Parathyroid adenoma (tissue), 2 donors: ENCODE measurements at regions not wholly inside any gene's neighbourhood (a gene's known extent, or its start where the extent isn't known, plus 50 kb on each side); places are given as distances from the start of the nearest gene placed in this dataset.

Experiments used
- H2AFZ ChIP-seq: fragments of 300-600 bp; sonication (generic); one replicate; pipeline ENCODE4 v1.7.0; 2017; ENCODE audit warnings: antibody characterized with exemption, mild to moderate bottlenecking
- H3K27ac ChIP-seq: fragments of 300-600 bp; sonication (generic); one replicate; pipeline ENCODE4 v1.7.0; 2017
- H3K27me3 ChIP-seq: fragments of 300-600 bp; sonication (generic); one replicate; pipeline ENCODE4 v1.7.0; 2017; ENCODE audit warnings: low read length; ENCODE audit not compliant: control insufficient read depth, insufficient read depth
- H3K36me3 ChIP-seq: fragments of 300-600 bp; sonication (generic); one replicate; pipeline ENCODE4 v1.7.0; 2017; ENCODE audit warnings: low read length; ENCODE audit not compliant: control insufficient read depth, insufficient read depth
- H3K4me1 ChIP-seq: fragments of 300-600 bp; sonication (generic); one replicate; pipeline ENCODE4 v1.7.0; 2017; ENCODE audit warnings: control low read depth
- H3K4me2 ChIP-seq: fragments of 300-600 bp; sonication (generic); one replicate; pipeline ENCODE4 v1.7.0; 2017; ENCODE audit warnings: low read length
- H3K4me3 ChIP-seq: fragments of 300-600 bp; sonication (generic); one replicate; pipeline ENCODE4 v1.7.0; 2017; ENCODE audit warnings: low read depth, low read length
- H3K79me2 ChIP-seq: fragments of 300-600 bp; sonication (generic); one replicate; pipeline ENCODE4 v1.7.0; 2017; ENCODE audit warnings: control low read depth
- H3K9ac ChIP-seq: fragments of 300-600 bp; sonication (generic); one replicate; pipeline ENCODE4 v1.7.0; 2017; ENCODE audit warnings: mild to moderate bottlenecking
- H3K9me3 ChIP-seq: fragments of 300-600 bp; sonication (generic); one replicate; pipeline ENCODE4 v1.7.0; 2017; ENCODE audit warnings: low read length; ENCODE audit not compliant: control insufficient read depth
- CTCF ChIP-seq: fragments of 300-600 bp; sonication (generic); IDR thresholded peaks from one replicate; pipeline ENCODE4 v1.7.0; 2017; ENCODE audit warnings: antibody characterized with exemption, mild to moderate bottlenecking
- donor health status: primary hyperparathyroidism.

- H2AFZ ChIP-seq, result no peak overlapping the region
- no peak overlapping the region for H3K27ac ChIP-seq
- no peak for TF ChIP-seq CTCF
Observed at GRCh38 chr5:143499480-143500114, 96.1 kb upstream of the NR3C1 start.

DNA sequence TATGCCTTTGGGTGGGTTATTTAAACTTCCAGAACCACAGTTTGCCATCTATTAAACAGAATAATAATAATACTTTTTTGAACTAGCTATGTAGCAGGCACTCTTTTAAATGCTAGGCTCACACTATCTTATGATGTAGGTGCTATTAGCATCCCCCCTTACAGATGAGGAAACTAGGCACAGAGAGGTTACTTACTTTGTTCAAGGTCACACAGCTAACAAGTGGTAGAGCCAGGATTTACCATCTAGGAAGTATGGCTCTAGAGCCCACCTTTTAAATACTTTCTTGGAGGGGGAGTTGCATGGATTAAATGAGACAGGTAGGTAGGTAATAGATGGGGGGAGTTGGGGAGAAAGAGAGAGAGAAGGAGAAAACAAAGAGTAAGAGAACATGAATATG is 95.3 kb upstream of the NR3C1 start:
- Histone ChIP-seq H3K9me3 (no peaks in the 10 kb centered on the region), H3K4me3 (no peak overlapping the region), H3K9ac (no peak overlapping the region), H3K27ac (no peak overlapping the region), H3K36me3 (no peaks in the 10 kb centered on the region), H2AFZ (no peak overlapping the region), H3K4me1 (peaks cover 3% of the 10 kb centered on the region), H3K27me3 (no peaks in the 10 kb centered on the region), H3K4me2 (no peak overlapping the region), H3K79me2 (no peaks in the 10 kb centered on the region)
- TF ChIP-seq CTCF, result no peak

More at GRCh38 chr5:143499480-143500114, 96.1 kb upstream of the NR3C1 start:
- Histone ChIP-seq H3K9ac (no peak overlapping the region), H3K4me1 (peaks cover 3% of the 10 kb centered on the region), H3K79me2 (no peaks in the 10 kb centered on the region), H3K9me3 (no peaks in the 10 kb centered on the region), H3K4me2 (no peak overlapping the region), H3K4me3 (no peak overlapping the region), H3K36me3 (no peaks in the 10 kb centered on the region), H3K27me3 (no peaks in the 10 kb centered on the region)

DNA sequence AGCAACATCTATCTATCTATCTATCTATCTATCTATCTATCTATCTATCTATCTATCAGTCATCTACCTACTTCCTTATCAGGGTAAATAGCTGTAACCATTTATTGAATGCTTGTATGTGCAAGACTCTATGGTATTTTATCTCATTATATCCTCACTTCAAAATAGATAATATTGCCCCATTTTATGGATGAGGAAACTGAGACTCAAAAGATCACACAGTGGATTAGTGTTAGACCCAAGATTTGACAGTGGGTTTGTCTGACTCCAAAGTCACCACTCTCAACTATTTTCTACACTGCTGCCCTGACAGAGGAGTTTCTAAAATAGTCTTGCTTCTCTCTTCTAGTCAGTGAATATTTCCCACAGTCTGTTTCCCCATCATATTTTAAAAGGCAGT is 94.3 kb upstream of the NR3C1 start:
- Histone ChIP-seq H3K4me2 (no peak overlapping the region), H3K36me3 (no peaks in the 10 kb centered on the region), H3K4me3 (no peak overlapping the region), H3K27ac (no peak overlapping the region), H3K9ac (no peak overlapping the region), H2AFZ (no peak overlapping the region), H3K4me1 (peaks cover 3% of the 10 kb centered on the region), H3K27me3 (no peaks in the 10 kb centered on the region), H3K9me3 (no peaks in the 10 kb centered on the region), H3K79me2 (no peaks in the 10 kb centered on the region)
- TF ChIP-seq CTCF, result no peak

GRCh38 chr5:143496943-143497342 is 93.5 kb upstream of the NR3C1 start:
- Histone ChIP-seq H3K27ac (no peak overlapping the region), H3K4me1 (peaks cover 3% of the 10 kb centered on the region), H2AFZ (no peak overlapping the region), H3K4me3 (no peak overlapping the region), H3K79me2 (no peaks in the 10 kb centered on the region), H3K27me3 (no peaks in the 10 kb centered on the region), H3K36me3 (no peaks in the 10 kb centered on the region), H3K9me3 (no peaks in the 10 kb centered on the region), H3K9ac (no peak overlapping the region), H3K4me2 (no peak overlapping the region)
- no peak for TF ChIP-seq CTCF

GRCh38 chr5:143495821-143496275 is 92.4 kb upstream of the NR3C1 start:
- Histone ChIP-seq H3K4me2 (peak overlapping the region; percentile 18), H3K36me3 (no peaks in the 10 kb centered on the region), H3K9me3 (no peaks in the 10 kb centered on the region), H3K4me1 (peaks cover 3% of the 10 kb centered on the region), H3K9ac (no peak overlapping the region), H3K4me3 (no peak overlapping the region), H2AFZ (no peak overlapping the region), H3K27me3 (no peaks in the 10 kb centered on the region), H3K27ac (no peak overlapping the region), H3K79me2 (no peaks in the 10 kb centered on the region)
- TF ChIP-seq CTCF, result no peak
